HG03571 (cell line): ENCODE measurements at regions not wholly inside any gene's neighbourhood (a gene's known extent, or its start where the extent isn't known, plus 50 kb on each side); places are given as distances from the start of the nearest gene placed in this dataset.
A peak's percentile ranks its signal among the peaks of the same experiment; 100 is the strongest.

Source experiments
- ATAC-seq: cut with Tn5 transposase; IDR thresholded peaks from one replicate; pipeline ENCODE4 v1.9.1; 2021; ENCODE audit not compliant: unreplicated experiment

GRCh38 chr7:88358526-88358838 is 51.8 kb upstream of the STEAP4 start:
- ATAC-seq: no peak

- peak; percentile 76 for ATAC-seq
Measured at GRCh38 chr7:88357781-88358525, 51.3 kb upstream of the STEAP4 start.

DNA sequence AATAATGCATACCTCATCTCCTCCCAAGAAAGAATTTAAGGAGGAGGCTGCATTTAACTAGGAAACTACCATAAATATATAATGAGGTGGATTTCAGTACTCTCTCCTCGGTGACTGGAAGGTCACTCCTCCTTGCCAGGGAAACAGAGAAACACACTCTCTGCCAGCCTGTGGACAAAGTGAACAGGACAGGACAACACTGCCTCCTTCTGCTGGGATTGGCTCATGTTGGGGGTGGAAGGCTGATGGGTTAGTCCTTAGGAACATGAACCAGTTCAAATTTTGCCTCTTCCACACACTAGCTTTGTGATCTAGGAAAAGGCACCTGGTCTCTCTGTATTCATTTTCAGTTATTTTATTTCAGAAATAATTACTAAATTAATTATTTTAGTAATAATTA is 50.6 kb upstream of the STEAP4 start:
- ATAC-seq: no peak
